ENCODE measurements at regions not wholly inside any gene's neighbourhood (a gene's known extent, or its start where the extent isn't known, plus 50 kb on each side); places are given as distances from the start of the nearest gene placed in this dataset.
"Not testable (repeated sequence)": the region's sequence is repeated elsewhere in the genome, so short reads cannot be mapped to it uniquely, and the experiment has no call there.

DNA sequence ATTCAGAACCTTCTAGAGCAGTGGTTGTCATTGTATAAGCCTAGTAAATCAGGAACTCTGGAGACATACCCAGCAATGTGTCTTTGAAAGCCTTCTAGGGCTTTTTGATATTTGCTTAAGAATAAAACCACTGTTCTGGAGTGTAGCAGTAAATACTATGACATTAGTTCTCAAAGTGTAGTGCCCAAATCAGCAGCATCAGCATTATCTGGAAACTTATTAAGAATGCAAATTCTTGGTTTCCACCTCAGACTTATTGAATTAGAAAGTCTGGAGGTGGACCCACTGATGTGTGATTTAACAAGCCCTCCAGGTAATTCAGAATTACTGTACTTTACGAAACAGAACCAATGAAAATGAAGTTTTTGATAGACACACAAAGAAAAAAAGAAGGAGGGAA, 509.7 kb downstream of the SUCLG1 start:
- no peak overlapping the region for H3K27ac Mint-ChIP-seq
- no peak for DNase-seq (ENCODE audit: low spot score in 2 of 2)
- H3K36me3 Mint-ChIP-seq: no peaks in the 10 kb centered on the region
- no peak for ATAC-seq
- H3K9me3 Mint-ChIP-seq: no peaks in the 10 kb centered on the region

DNA sequence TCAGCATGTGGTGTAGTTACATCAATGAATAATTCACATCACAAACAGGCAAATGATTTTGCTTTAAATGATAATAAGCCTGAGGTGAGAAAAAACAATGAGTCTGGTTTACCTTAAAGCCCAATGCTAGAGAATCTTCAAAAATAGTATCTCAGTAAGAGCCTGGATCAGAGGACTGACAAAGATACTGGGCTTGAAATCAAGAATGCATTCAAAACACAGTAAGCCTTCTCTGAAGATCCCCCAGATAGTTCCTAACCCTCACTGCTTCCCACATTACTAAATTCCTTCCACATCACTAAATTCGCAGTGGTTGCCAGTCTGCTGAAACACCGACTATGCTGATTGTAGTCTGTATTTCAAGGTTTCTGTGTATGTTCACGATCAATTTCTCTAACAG, 514.9 kb downstream of the SUCLG1 start:
- H3K36me3 Mint-ChIP-seq: no peaks in the 10 kb centered on the region
- no peak overlapping the region for H3K27ac Mint-ChIP-seq
- DNase-seq (ENCODE audit: low spot score in 2 of 2) (no peak), ATAC-seq (no peak)
- H3K9me3 Mint-ChIP-seq: no peaks in the 10 kb centered on the region

DNA sequence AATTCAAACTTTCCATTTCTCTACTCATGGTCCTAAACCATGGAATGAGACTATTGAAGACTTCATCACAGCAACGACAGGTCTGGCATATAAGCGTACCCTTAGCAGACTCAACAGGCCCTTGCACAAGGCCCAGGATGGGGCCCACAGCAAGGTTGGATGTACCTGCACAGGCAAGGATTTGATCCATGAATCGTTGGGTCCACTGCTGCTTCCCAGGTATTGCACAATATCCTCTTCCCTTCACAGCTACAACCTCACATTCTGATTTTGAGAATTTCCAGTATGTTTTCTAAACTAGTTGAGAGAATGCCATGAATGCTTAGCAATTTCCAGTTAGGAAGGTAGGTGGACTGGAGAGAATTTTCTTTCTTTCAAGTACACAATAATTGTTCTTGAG, 515.8 kb downstream of the SUCLG1 start:
- Mint-ChIP-seq H3K27ac (no peak overlapping the region), H3K9me3 (peaks cover 0 to 2% of the 10 kb centered on the region in 2 donors), H3K36me3 (no peaks in the 10 kb centered on the region)
- DNase-seq (ENCODE audit: low spot score in 2 of 2): no peak
- no peak for ATAC-seq

DNA sequence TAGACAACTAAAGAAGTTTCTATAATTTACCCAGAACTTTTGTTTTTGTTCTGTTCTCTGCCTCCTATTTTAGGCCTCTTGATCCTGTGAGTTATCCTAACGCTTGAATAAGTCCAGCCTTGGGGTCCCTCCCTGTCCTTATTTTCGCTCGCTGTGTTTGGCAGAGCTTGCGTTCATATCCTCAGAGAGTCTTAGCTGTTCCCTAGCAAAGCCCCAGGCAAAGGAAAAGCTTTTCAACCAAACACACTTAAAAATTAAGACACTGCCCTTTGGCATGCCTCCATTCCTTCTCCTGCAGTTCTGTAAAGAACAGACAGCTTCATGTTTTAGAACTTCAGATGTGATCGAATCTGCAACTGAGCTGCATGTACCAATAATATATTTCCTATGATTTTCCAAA, 517.2 kb downstream of the SUCLG1 start:
- Mint-ChIP-seq H3K27ac (no peak overlapping the region), H3K36me3 (no peaks in the 10 kb centered on the region), H3K9me3 (peaks cover 0 to 5% of the 10 kb centered on the region in 2 donors)
- ATAC-seq (no peak), DNase-seq (ENCODE audit: low spot score in 2 of 2) (no peak)

DNA sequence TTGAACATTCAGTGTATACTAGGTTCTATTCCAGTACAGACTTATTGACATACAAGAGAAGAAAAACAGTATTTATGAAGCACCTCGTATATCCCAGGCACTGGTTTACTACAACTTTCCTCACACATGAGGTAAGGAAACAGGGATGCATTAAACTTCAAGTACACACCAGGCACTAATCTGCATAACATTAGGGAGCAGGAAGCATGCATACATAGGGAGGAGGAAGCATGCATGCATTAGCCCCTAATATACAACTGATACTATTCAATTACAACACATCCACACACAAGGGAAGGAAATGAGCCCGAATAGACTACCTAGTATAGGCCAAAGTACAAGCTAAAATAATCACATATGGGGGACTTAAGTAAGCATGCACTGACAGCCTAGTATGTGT, 525.3 kb downstream of the SUCLG1 start:
- Mint-ChIP-seq H3K36me3 (no peaks in the 10 kb centered on the region), H3K9me3 (peaks cover 0 to 5% of the 10 kb centered on the region in 2 donors), H3K27ac (no peak overlapping the region)
- ATAC-seq (no peak), DNase-seq (ENCODE audit: low spot score in 2 of 2) (no peak)

DNA sequence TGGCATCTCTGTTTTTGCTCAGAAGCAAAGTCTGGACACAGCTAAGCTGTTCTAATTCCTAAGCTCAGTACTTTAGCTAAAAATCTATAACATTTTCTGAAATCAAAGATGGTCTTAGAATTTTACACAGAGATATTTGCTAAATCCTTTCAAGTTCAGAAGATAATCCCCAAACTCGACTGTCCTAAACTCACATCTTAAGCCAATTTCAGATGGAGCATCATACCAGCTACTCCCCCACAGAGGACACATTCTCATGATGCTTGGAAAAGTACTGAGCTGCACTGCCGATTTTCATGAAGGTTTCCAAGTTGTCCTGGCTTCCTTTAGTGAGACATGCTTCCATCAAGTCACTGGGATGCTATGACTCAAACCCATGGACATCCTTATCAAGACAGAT, 535.5 kb downstream of the SUCLG1 start:
- ATAC-seq: no peak
- no peaks in the 10 kb centered on the region for H3K9me3 Mint-ChIP-seq

DNA sequence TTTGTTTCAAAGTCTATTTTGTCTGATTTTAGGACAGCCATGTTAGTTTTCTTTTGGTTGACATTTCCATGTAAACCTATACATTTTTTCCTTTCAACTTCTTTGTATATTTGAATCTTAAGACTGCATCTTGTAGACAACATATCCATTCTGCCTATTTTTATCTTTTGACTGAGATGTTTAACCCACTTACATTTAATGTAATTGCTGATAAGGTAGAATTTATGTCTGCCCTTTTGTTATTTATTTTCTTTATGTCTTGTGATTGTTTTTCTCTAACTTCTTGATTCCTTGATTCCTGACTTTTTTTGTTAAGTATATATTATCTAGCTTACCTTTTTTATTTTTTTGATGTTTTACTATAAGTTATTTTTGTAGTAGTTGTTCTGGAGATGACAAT, 542.5 kb downstream of the SUCLG1 start:
- DNase-seq (ENCODE audit: low spot score in 2 of 2): no peak
- Mint-ChIP-seq H3K9me3 (peaks cover 0 to 4% of the 10 kb centered on the region in 2 donors), H3K36me3 (no peaks in the 10 kb centered on the region), H3K27ac (no peak overlapping the region)
- ATAC-seq: no peak

More for the DNA sequence above, 535.5 kb downstream of the SUCLG1 start:
- Mint-ChIP-seq H3K36me3 (no peaks in the 10 kb centered on the region), H3K27ac (no peak overlapping the region)
- no peak for DNase-seq (ENCODE audit: low spot score in 2 of 2)

DNA sequence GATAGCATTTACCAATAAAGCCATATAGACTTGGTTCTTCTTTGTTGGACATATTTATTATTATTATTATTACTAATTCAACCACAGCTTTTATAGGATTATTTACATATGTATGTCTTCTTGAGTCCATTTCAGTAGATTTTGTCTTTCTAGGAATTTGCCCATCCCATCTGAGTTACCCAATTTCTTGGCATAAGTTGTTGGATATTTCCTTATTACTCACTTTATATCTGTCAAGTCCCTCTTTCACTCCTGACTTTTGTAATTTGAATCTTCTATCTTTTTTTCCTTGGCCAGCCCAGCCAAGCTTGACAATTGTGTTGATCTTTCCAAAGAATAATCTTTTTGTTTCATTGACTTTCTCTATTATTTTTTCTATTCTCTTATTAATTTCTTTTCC, 543.7 kb downstream of the SUCLG1 start:
- ATAC-seq: no peak
- H3K9me3 Mint-ChIP-seq: peaks cover 0 to 4% of the 10 kb centered on the region in 2 donors
- no peak overlapping the region for H3K27ac Mint-ChIP-seq
- DNase-seq (ENCODE audit: low spot score in 2 of 2): no peak
- H3K36me3 Mint-ChIP-seq: no peaks in the 10 kb centered on the region

DNA sequence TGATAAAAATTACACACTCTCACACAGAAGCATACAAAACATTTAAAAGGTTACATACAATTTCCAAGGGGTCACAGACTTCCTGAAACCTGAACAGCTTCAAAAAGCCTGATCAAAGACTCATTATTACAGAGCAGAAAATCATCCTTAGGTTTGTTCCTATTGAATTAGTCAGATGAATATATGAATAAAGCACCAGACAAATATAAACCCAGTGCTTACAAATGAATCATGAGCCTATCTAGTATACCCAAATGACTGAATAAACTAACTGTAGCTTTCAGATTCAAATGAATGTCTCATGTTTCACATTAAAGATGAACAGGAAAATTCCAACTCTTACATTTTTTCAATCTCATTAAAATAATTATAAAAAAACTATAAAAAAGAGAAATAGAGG, 550.3 kb downstream of the SUCLG1 start:
- H3K36me3 Mint-ChIP-seq: no peaks in the 10 kb centered on the region
- H3K9me3 Mint-ChIP-seq: no peaks in the 10 kb centered on the region
- DNase-seq (ENCODE audit: low spot score in 2 of 2) (no peak), ATAC-seq (no peak)
- H3K27ac Mint-ChIP-seq: no peak overlapping the region

DNA sequence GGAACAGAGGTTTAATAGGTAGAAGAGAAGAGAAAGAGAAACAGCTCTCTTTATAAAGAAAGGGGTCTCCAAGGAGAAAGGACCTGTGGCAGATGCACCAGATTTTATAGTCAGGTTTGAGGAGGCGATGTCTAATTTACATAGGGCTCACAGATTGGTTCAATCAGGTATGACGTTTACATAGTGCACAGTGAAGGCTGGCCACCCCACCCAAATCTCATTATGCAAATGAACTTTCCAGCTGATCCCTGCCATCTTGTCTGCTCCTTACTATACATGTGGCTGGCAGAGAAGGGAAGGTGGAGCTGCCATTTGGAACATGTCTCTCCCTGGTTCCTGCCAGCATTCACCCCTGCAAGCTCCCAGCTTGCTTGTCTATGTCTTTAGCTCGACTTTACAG, 557.8 kb downstream of the SUCLG1 start:
- ATAC-seq: no peak

DNA sequence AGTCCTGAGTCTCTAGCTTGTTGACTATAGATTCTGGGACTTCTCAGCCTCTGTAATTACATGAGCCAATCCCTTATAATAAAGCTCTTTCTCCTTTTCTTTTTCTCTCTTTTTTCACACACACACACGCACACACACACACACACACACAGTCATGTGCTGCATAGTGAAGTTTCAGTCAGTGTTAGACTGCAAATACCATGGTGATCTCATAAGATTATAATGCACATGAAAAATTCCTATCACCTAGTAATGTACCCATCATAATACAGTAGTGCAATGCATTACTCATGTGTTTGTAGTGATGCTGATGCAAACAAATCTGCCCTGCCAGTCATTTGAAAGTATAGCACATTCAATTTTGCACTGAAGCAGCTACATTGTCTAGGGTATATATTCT, 558.2 kb downstream of the SUCLG1 start:
- no peak for ATAC-seq
- H3K36me3 Mint-ChIP-seq: no peaks in the 10 kb centered on the region

More for the DNA sequence above, 557.8 kb downstream of the SUCLG1 start:
- Mint-ChIP-seq H3K27ac (no peak overlapping the region), H3K9me3 (no peaks in the 10 kb centered on the region), H3K36me3 (no peaks in the 10 kb centered on the region)
- no peak for DNase-seq (ENCODE audit: low spot score in 2 of 2)

DNA sequence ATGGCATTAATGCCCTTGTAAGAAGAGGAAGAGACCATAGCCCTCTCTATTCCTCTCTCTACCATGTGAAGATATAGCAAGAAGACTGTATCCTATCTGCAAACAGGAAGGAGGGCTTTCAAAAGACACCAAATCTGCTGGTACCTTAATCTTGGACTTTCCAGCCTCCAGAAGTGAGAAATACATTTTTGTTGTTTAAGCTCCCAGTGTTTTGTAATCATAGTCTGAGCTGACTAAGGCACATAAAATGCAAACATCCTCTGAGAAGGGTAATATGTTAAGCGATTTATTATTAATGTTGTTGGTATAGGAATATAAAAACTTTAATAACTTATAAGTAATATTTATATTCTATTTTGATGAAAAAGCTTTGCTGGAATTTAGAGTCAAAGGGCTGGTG, 559.8 kb downstream of the SUCLG1 start:
- H3K36me3 Mint-ChIP-seq: no peaks in the 10 kb centered on the region
- no peak overlapping the region for H3K27ac Mint-ChIP-seq
- ATAC-seq: no peak
- DNase-seq (ENCODE audit: low spot score in 2 of 2): no peak
- no peaks in the 10 kb centered on the region for H3K9me3 Mint-ChIP-seq

More for the DNA sequence above, 558.2 kb downstream of the SUCLG1 start:
- Mint-ChIP-seq H3K27ac (no peak overlapping the region), H3K9me3 (no peaks in the 10 kb centered on the region)
- no peak for DNase-seq (ENCODE audit: low spot score in 2 of 2)

DNA sequence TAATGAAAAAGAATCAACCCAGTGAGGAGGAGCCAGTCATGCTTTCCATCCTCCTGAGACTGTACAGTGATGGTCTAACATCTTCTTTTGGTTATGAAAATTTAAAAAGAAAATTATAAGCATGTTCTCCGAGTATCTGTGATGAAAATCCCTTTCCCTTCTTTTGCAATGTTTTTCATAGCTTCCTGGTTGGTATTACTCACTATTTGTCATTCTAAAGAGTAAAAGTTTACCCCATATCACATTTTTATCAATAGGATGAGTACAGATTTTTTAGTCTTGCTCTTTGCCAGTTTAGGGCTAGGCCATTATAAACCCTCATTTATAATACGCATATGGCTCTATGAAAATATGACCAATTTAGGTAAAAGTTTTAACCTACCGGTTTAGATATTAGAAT, 564.1 kb downstream of the SUCLG1 start:
- no peaks in the 10 kb centered on the region for H3K36me3 Mint-ChIP-seq
- ATAC-seq (no peak), DNase-seq (ENCODE audit: low spot score in 2 of 2) (no peak)
- H3K9me3 Mint-ChIP-seq: no peaks in the 10 kb centered on the region
- no peak overlapping the region for H3K27ac Mint-ChIP-seq

DNA sequence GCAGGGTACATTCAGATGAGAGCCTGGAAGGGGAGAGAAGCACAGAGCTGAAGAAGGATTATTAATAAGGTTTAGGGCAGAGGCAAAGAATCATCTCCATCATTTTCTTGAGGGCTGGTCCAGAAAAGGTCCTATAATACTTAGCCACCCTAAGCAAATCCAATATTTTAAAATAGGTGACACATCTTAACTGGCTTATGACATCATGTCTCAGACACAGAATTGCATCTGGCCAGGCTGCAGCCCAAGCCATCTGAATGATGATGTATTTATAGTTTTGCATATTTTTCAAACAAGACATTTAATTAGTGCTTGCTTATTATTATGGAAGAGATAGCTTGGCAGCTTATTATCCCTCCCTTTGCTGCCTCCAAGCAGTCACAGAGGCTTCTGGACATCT, 571.3 kb downstream of the SUCLG1 start:
- ATAC-seq (no peak), DNase-seq (ENCODE audit: low spot score in 2 of 2) (no peak)
- Mint-ChIP-seq H3K36me3 (no peaks in the 10 kb centered on the region), H3K27ac (no peak overlapping the region), H3K9me3 (peaks cover 0 to 3% of the 10 kb centered on the region in 2 donors)

DNA sequence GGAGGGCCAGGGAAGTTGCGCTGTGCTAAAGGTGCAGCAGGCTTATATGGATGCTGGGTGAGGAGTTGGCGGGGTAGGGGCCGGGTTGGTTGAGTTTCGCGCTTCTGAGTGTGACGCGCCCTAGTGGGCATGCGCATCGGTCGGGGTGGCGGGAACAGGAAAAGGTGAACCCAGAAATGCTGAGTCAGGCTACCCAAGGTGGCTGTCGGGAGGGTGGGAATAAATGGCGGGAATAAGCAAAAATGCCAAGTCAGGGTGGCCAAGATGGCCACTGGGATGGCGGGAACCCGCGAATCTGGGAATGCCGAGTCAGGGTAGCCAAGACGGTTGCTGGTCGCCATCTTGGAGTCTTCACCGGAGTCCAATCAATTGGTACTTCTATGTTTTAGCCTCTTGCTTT, 580.0 kb downstream of the SUCLG1 start:
- peaks cover 31 to 37% of the 10 kb centered on the region in 2 donors for H3K9me3 Mint-ChIP-seq
- peaks cover 16 to 27% of the 10 kb centered on the region in 2 donors for H3K36me3 Mint-ChIP-seq
- no peak for DNase-seq (ENCODE audit: low spot score in 2 of 2)
- no peak overlapping the region for H3K27ac Mint-ChIP-seq
- no peak for ATAC-seq

DNA sequence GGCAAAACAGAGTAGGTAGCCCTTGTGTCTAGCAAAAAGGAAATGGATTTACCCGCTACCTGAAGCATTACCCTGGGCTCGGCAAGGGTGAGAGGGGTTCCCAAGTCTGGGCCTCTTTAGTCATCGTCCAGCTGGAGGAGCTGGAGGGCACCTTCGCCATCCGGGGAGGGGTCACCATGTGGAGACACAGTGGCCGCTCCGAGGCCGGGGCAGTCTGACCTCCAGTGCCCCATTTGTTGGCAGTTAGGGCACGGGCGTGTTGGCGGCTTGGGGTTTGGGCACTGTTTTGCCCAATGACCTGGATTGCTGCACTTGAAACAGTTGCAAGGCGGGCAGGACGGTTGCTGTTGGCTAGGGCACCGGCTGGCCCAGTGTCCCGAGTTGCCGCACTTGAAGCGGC, 581.8 kb downstream of the SUCLG1 start:
- peaks cover 16 to 28% of the 10 kb centered on the region in 2 donors for H3K36me3 Mint-ChIP-seq

DNA sequence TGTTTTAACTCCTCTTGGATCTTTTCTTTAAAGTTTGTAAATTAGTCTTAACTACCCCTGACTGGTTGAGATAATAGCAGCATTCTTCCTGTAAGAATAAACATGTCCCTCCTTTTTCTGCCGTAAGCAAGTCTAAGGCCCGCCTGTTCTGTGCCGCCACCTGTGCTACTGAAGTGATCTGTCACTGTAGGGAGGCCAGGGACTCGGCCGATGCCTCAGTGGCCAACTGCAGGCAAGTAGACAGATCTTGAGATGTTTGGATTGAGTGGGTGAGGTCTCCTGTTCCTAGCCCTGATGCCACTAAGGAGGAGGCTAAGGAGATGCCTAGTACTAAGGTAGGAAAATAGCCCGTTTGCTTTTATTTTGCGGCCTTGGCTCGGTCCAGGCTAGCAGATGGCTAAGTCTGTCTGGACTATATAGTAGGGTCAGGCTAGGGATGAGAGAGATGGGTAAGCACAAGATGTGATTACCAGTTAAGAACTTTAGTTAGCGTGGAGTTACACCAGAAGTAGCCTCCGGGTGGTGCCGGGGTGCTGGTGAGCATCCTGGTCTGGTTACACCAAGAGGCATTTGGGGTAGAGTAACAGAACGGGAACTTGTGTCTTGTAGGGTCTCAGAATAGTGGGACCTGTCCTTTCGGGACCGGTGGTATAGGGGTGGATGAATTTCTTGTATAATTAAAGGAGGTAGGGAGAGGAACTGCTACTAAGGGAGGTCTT, 584.2 kb downstream of the SUCLG1 start:
- Mint-ChIP-seq H3K36me3 (peaks cover 16 to 28% of the 10 kb centered on the region in 2 donors), H3K9me3 (peaks cover 40 to 43% of the 10 kb centered on the region in 2 donors), H3K27ac (no peak overlapping the region)
- ATAC-seq (no peak), DNase-seq (ENCODE audit: low spot score in 2 of 2) (no peak)

More for the DNA sequence above, 581.8 kb downstream of the SUCLG1 start:
- ATAC-seq; DNase-seq (ENCODE audit: low spot score in 2 of 2); H3K27ac Mint-ChIP-seq: not testable (repeated sequence)
- H3K9me3 Mint-ChIP-seq: peaks cover 40 to 43% of the 10 kb centered on the region in 2 donors

DNA sequence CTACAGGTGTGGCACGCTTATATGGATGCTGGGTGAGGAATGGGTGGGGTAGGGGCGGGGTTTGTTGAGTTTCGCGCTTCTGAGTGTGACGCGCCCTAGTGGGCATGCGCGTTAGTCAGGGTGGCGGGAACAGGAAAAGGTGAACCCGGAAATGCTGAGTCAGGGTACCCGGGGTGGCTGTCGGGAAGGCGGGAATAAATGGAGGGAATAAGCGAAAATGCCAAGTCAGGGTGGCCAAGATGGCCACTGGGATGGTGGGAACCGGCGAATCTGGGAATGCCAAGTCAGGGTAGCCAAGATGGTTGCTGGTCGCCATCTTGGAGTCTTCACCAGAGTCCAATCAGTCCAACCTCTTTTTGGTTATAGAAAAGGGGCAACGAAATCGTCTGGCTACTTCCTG, 585.0 kb downstream of the SUCLG1 start:
- DNase-seq (ENCODE audit: low spot score in 2 of 2): no peak
- no peak for ATAC-seq
- Mint-ChIP-seq H3K9me3 (peaks cover 40 to 42% of the 10 kb centered on the region in 2 donors), H3K36me3 (peaks cover 16 to 28% of the 10 kb centered on the region in 2 donors), H3K27ac (no peak overlapping the region)

All from activated naive CD4-positive, alpha-beta T cell treated with anti-CD3 and anti-CD28 coated beads, Interleukin-2, amount 50 U/mL, for 72 hours (primary cell).